ENCODE measurements at regions not wholly inside any gene's neighbourhood (a gene's known extent, or its start where the extent isn't known, plus 50 kb on each side); places are given as distances from the start of the nearest gene placed in this dataset.

- Histone ChIP-seq H3K18ac (ENCODE audit: low read depth, low read length) (no peak overlapping the region; the same call in 1 of the 2 replicates), H2BK20ac (ENCODE audit: low read depth, low read length) (no peak overlapping the region), H2AK5ac (ENCODE audit: low read depth, low read length) (no peak overlapping the region), H3K56ac (ENCODE audit: extremely low read depth, insufficient read depth, low read length) (no peak overlapping the region), H2AK9ac (replicated peaks; ENCODE audit: low read depth, low read length, poor library complexity) (no peak overlapping the region), H2BK120ac (ENCODE audit: low read depth, low read length) (no peak overlapping the region), H3K27ac (ENCODE audit: insufficient read depth, low read length) (no peak overlapping the region), H2BK15ac (ENCODE audit: low read depth, low read length) (no peak overlapping the region), H3K4me1 (ENCODE audit: control insufficient read depth, insufficient read depth, low read length) (peaks cover 4% of the 10 kb centered on the region), H2BK5ac (ENCODE audit: low read depth, low read length, poor library complexity, severe bottlenecking) (no peak overlapping the region), H3K4me3 (ENCODE audit: insufficient read depth, low read depth, low read length) (no peak overlapping the region), H3K9me3 (ENCODE audit: control insufficient read depth, insufficient read depth, low read length) (no peaks in the 10 kb centered on the region), H4K5ac (ENCODE audit: low read depth, low read length) (no peak overlapping the region), H3K14ac (replicated peaks; ENCODE audit: low read depth, low read length) (no peak overlapping the region), H3K4me2 (ENCODE audit: low read depth, low read length) (no peak overlapping the region), H4K20me1 (ENCODE audit: insufficient read depth, low read length) (no peaks in the 10 kb centered on the region), H4K91ac (ENCODE audit: insufficient read depth, low read depth, low read length) (no peak overlapping the region), H3K9ac (ENCODE audit: low read depth, low read length) (no peak overlapping the region), H2AFZ (replicated peaks; ENCODE audit: low read length, poor library complexity) (no peak overlapping the region), H3K4ac (ENCODE audit: low read depth, low read length) (no peak overlapping the region), H3K36me3 (ENCODE audit: control insufficient read depth, insufficient read depth, low read length) (no peaks in the 10 kb centered on the region), H3K79me1 (ENCODE audit: low read depth in 1 of 2, low read length in 2 of 2) (no peaks in the 10 kb centered on the region), H3K9me1 (ENCODE audit: insufficient read depth, low read length) (0 out of 2 replicates have a peak, but pooled peaks cover 4% of the 10 kb centered on the region), H3K23ac (ENCODE audit: low read depth, low read length) (no peak overlapping the region), H3K27me3 (ENCODE audit: control insufficient read depth, insufficient read depth, low read length) (no peaks in the 10 kb centered on the region), H4K8ac (ENCODE audit: low read depth in 2 of 2, low read length in 2 of 2) (no peak overlapping the region)
- dilution Hi-C loops (cut with HindIII; ENCODE audit: low sequenced_read_pairs, unreplicated experiment) (no loop called here), in situ Hi-C loops (cut with MboI; ENCODE audit: low sequenced_read_pairs) (no loop called here), intact Hi-C loops (cut with micrococcal nuclease) (no loop called here)
- no TSS peak for BruUV-seq (replicated peaks)
- DNase-seq: peak; percentile 10
- ATAC-seq (ENCODE audit: low read depth): no peak
- WGBS, 2 experiments (ENCODE audit: extremely low coverage in 2 of 2, insufficient read length in 1 of 2): no CpG with 5 or more reads among the region's 5 CpGs
- TF ChIP-seq RAD21 (IDR thresholded peaks at IDR 0.05; ENCODE audit: low read length): no peak
- TF ChIP-seq, protein P1, sequence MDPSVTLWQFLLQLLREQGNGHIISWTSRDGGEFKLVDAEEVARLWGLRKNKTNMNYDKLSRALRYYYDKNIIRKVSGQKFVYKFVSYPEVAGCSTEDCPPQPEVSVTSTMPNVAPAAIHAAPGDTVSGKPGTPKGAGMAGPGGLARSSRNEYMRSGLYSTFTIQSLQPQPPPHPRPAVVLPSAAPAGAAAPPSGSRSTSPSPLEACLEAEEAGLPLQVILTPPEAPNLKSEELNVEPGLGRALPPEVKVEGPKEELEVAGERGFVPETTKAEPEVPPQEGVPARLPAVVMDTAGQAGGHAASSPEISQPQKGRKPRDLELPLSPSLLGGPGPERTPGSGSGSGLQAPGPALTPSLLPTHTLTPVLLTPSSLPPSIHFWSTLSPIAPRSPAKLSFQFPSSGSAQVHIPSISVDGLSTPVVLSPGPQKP (IDR thresholded peaks at IDR 0.05; ENCODE audit: borderline replicate concordance, low read depth, low read length): no peak
- no peak for TF ChIP-seq SMC3 (IDR thresholded peaks at IDR 0.05; ENCODE audit: low read depth, low read length)
- TF ChIP-seq MXI1 (IDR thresholded peaks at IDR 0.05; ENCODE audit: borderline replicate concordance, low read depth, low read length): no peak
- no peak for TF ChIP-seq RFX5 (IDR thresholded peaks at IDR 0.05; ENCODE audit: low read depth, low read length)
- TF ChIP-seq FOS (IDR thresholded peaks at IDR 0.05; ENCODE audit: low read depth, low read length): no peak
- no peak for TF ChIP-seq NFE2L2 (IDR thresholded peaks at IDR 0.05; ENCODE audit: low read depth, low read length)
- TF ChIP-seq CEBPB (IDR thresholded peaks at IDR 0.05; ENCODE audit: low read depth, low read length): no peak
- no peak for TF ChIP-seq CTCF (conservative IDR thresholded peaks at IDR 0.05; ENCODE audit: low read depth, low read length)
- TF ChIP-seq USF2 (IDR thresholded peaks at IDR 0.05; ENCODE audit: low read depth, low read length): no peak
- TF ChIP-seq BHLHE40 (IDR thresholded peaks at IDR 0.05; ENCODE audit: low read depth, low read length): no peak
- TF ChIP-seq RCOR1 (IDR thresholded peaks at IDR 0.05; ENCODE audit: insufficient replicate concordance, low read length): no peak
- TF ChIP-seq POLR2A (IDR thresholded peaks at IDR 0.05; ENCODE audit: low read depth, low read length): no peak
- no peak for TF ChIP-seq CHD1 (IDR thresholded peaks at IDR 0.05; ENCODE audit: low read depth, low read length)
- TF ChIP-seq MAZ (IDR thresholded peaks at IDR 0.05; ENCODE audit: borderline replicate concordance, low read depth, low read length): no peak
- TF ChIP-seq MAFK (IDR thresholded peaks at IDR 0.05; ENCODE audit: low read depth, low read length): no peak
- ChIA-PET CTCF (interaction anchor here (0.6 kb wide), 1 partner anchor 12 kb away, joined by 4 read pairs; no protein-coding TSS in a partner anchor), POLR2A (ENCODE audit: unreplicated experiment) (no interaction called here)
Observed at GRCh38 chr4:187598196-187598595, 397.4 kb upstream of the ZFP42 start.
